H1 (cell line): ENCODE measurements at regions not wholly inside any gene's neighbourhood (a gene's known extent, or its start where the extent isn't known, plus 50 kb on each side); places are given as distances from the start of the nearest gene placed in this dataset.

ENCODE experiments used
- ATF3 ChIP-seq: IDR thresholded peaks from 2 replicates; pipeline ENCODE4 v1.6.1; 2011; ENCODE audit warnings: low read depth, mild to moderate bottlenecking, low read length; ENCODE audit not compliant: insufficient read depth
- BRCA1 ChIP-seq: IDR thresholded peaks from 2 replicates; pipeline ENCODE4 v1.6.1; 2012; ENCODE audit warnings: low read depth, low read length, improper control_type of control experiment
- CHD7 ChIP-seq: fragments of 300-600 bp; sonication (generic); IDR thresholded peaks from 2 replicates; pipeline ENCODE4 v1.7.1; 2012; ENCODE audit warnings: low read length, moderate library complexity, mild to moderate bottlenecking, inconsistent platforms; ENCODE audit not compliant: insufficient replicate concordance
- CTBP2 ChIP-seq: IDR thresholded peaks from 2 replicates; pipeline ENCODE4 v1.7.0; 2011; ENCODE audit warnings: borderline replicate concordance, mild to moderate bottlenecking, moderate library complexity, mixed read lengths, low read length; ENCODE audit not compliant: insufficient read depth, insufficient read length
- GABPA ChIP-seq: IDR thresholded peaks from 2 replicates; pipeline ENCODE4 v1.6.1; 2011; ENCODE audit warnings: mild to moderate bottlenecking, low read length, moderate library complexity, borderline replicate concordance; ENCODE audit not compliant: insufficient read depth
- GTF2F1 ChIP-seq: IDR thresholded peaks from 2 replicates; pipeline ENCODE4 v1.6.1; 2012; ENCODE audit warnings: low read depth, low read length, improper control_type of control experiment, borderline replicate concordance
- HDAC2 ChIP-seq, 2 experiments: fragments of 300-600 bp in 1 of 2; sonication (generic) in 1 of 2; IDR thresholded peaks; 2 replicates each; pipeline ENCODE4 v1.6.1; 2011 to 2012; ENCODE audit warnings: low read depth in 2 of 2, low read length in 2 of 2, mild to moderate bottlenecking in 2 of 2, moderate library complexity in 2 of 2, borderline replicate concordance in 1 of 2, inconsistent platforms in 1 of 2
- HDAC6 ChIP-seq: IDR thresholded peaks from one replicate; pipeline ENCODE4 v1.7.1; 2012; ENCODE audit warnings: low read depth, mild to moderate bottlenecking, inconsistent platforms, low read length, moderate library complexity
- RFX5 ChIP-seq: IDR thresholded peaks from 2 replicates; pipeline ENCODE4 v1.6.1; 2011; ENCODE audit warnings: low read depth, low read length, improper control_type of control experiment, borderline replicate concordance
- TAF7 ChIP-seq: optimal IDR thresholded peaks from 2 replicates; pipeline ENCODE3; 2011; ENCODE audit warnings: low read depth, mild to moderate bottlenecking, inconsistent platforms, low read length, moderate library complexity, borderline replicate concordance
- TCF12 ChIP-seq: IDR thresholded peaks from 2 replicates; pipeline ENCODE4 v1.6.1; 2011; ENCODE audit warnings: low read depth, mild to moderate bottlenecking, low read length

- no peak for TF ChIP-seq CHD7
- TF ChIP-seq HDAC6 = no peak
- no peak for TF ChIP-seq CTBP2
- TF ChIP-seq GTF2F1 = no peak
- no peak for TF ChIP-seq BRCA1
- no peak for TF ChIP-seq GABPA
- TF ChIP-seq HDAC2 (IDR thresholded peaks at IDR 0.05; ENCODE audit: borderline replicate concordance in 1 of 2, low read depth in 2 of 2, low read length in 2 of 2) = no peak
- TF ChIP-seq TCF12 = no peak
- no peak for TF ChIP-seq TAF7
- no peak for TF ChIP-seq RFX5
- no peak for TF ChIP-seq ATF3
Observed at GRCh38 chr13:83710133-83710515, 172.2 kb downstream of the SLITRK1 start (continued).
